NCI-H1694 treated with DMSO at 0.1 percent for 48 hours (cell line): ENCODE measurements at regions not wholly inside any gene's neighbourhood (a gene's known extent, or its start where the extent isn't known, plus 50 kb on each side); places are given as distances from the start of the nearest gene placed in this dataset.
"Not testable (repeated sequence)": the region's sequence is repeated elsewhere in the genome, so short reads cannot be mapped to it uniquely, and the experiment has no call there.

ENCODE experiments used
- DNase-seq: peaks from one replicate; lab custom pipeline; 2025; lab: John Stamatoyannopoulos, UW

DNA sequence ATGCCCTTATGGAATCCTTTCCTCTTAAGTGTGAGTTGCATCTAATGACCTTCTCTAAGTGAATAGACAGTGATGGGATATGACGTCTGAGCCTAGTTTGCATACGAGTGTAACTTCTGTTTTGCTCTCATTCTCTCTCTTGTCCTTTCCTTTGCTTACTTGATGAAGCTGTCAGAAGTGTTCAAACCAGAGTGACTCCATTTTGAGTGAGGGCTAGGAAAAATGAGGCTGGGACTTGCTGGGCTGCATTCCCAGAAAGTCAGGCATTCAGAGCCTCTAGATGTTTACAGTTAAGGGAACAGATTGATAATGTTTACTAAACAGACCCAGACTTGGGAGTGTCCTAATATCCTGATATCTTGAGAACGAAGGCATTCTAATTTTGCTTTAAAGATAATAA lies 311.2 kb upstream of the SOX4 start:
- DNase-seq, result not testable (repeated sequence)

DNA sequence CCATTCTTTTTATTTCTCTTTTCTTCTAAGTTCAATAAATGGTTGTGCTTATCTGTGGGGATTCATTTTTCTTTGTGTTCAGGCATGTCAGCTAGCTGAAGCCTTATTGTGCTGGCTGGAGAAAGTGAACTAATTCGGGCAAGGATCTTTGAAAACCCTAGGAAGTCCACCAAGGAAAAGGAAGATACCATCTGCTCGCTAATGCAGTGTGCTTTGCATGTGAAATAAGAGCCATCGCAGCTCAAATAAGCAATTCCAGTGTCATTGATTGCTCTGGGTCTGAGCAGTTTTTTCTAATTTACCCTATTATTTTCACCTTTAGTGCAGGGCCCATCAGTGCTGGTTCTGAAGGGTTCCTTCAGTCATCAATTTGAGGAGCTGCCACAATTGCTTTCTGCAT lies 309.4 kb upstream of the SOX4 start:
- no peak for DNase-seq

DNA sequence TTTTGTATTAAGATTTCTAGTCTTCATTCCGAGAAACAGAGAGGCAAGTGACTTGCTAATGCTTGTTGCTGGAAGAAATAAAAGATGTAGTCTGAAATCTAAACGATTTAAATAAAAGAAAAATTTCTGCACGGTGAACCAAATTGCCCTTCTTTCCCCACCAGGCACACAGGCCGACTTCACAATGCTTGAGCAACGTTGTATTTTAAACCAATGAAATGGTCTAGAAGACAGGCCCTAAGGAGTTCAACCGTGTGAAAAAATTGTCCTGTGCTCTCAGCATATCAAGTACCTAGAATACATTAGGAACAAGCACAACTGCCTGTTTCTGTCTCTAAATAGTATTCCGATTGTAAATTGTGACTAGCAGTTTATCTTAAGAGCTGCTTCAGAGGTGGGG lies 308.8 kb upstream of the SOX4 start:
- no peak for DNase-seq

DNA sequence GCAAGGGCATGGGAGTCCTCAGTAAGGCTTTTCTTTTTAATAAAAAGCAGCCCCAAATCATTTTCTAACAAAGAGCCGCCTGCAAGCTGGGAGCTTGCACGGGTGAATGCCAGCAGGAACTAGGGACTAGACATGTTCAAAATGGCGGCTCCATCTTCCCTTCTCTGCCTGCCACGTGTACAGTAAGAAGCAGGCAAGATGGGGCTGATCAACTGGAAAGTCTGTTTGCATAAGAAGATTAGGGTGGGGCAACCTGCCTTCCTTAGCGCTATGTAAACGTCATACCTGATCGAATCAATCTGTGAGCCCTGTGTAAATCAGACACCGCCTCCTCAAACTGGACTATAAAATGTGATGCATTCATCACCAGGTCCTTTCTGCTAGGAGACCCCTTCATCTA lies 299.4 kb upstream of the SOX4 start:
- DNase-seq, result no peak

DNA sequence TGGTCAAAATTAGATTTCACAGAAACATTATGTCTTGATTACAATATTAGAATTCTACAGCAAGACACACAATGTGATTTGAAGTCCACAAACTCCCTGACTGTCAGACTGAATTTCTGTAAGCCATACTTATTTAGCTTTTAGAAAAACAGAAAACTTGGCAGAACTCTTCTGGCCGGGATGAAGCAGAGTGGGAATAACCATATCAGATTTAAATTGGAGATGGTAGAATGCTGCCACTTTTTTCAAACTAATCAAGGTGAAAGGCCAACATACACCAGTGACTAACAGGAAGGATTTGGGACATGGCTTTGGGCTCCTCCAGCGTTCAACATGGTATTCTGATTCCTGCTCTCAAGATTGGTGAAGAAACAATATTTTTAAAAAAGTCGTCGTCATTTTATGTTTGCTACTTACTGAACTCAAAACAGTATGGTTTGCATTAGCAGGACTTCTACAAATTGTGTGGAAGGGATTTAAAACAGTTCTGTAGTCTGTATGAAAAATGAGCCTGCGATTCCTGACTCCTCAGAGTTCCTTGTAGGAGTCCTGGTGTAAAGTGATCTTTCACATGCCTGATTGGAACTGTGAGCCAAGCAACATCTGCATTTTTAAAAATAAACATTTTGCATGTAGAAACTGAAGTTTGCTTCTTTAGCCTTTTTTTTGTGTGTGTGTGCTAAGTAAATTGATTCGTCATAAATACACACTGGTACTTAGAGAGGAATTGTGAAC lies 297.9 kb upstream of the SOX4 start:
- DNase-seq, result no peak

DNA sequence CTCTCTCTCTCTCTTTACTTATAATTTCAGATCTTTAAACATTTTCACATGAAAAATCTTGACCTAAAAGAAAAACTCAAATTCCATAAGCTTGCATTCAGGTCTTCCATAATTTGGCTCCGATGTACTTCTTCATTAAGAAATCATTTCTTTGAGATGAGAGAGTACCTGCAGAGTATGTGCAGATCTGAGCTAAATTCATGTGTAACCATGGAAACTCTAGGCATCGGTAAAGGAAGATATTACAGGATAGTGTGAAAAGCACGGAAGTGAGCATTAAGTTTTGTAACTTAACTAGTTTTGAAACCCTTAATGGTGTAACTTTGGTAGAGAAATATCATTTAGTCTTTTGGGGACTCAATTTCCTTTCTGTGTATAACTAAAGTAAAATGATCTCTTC lies 295.9 kb upstream of the SOX4 start:
- no peak for DNase-seq

DNA sequence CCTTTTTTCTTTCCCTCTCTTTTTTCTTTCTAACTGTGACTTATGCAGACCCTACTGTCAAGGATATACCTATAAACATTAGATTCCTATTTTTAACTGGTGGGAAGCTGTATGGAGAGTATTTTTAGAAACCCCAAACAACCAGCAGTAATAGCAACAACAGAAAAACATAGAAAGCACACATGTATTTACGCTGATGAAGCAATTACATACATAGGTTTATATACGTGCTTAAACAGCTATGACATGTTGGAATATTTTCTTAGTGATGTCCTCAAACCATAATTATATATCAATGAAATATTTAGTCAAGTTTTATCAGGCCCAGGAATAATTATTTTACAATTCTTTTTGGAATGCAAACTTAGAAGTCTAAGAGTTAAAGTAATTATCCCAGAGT lies 294.3 kb upstream of the SOX4 start:
- DNase-seq, result no peak

DNA sequence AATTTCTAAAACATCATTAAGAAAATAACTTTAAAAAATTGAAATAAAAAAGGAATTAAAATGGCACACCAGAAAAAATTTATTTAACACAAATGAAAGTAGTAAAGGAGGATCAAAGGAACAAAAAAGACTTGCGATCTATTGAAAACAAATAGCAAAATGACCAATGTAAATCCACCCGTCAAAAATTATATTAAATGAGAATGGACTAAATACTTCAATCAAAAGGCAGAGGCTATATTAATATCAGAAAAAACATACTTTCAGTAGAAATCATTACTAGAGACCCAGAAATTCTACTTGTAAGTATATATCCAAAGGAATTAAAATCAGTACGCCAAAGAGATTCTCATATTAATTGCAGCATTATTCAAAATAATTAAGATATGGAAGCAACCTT lies 293.1 kb upstream of the SOX4 start:
- DNase-seq, result no peak

DNA sequence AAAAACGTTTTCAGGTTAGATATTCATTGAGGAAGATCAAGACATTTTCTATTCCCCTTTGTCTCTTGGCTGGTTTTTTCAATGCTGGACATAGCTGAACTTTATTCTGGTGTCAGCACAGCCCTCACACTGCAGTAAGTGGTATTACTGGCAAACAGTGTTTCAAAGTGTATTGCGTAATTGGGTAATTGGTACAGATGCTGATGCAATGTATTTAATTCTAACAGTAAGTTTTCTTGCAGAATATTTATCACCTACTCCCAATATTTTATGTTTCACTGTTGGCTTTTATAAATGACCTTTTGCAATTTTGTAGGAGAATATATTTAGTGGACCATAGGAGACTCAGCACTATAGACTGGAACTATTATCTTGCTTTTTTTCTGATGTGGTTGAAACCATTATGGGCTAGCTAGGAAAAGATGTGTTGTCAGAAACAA lies 287.6 kb upstream of the SOX4 start:
- no peak for DNase-seq

DNA sequence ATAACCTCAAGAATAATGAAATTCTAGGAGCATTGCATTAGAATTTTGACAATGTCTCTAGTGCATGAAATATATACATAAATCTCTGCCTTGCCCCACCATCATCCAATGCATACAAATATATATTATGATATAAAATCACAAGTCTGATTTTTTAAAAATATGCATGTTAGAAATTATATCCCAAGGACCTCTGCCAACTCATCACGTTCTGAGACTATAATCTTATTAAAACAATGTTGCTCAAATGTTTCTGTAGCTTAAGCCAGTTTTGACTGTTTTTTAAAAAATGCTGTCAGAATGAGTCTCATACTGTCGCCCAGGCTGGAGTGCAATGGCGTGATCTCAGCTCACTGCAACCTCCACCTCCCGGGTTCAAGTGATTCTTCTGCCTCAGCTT lies 287.0 kb upstream of the SOX4 start:
- no peak for DNase-seq

DNA sequence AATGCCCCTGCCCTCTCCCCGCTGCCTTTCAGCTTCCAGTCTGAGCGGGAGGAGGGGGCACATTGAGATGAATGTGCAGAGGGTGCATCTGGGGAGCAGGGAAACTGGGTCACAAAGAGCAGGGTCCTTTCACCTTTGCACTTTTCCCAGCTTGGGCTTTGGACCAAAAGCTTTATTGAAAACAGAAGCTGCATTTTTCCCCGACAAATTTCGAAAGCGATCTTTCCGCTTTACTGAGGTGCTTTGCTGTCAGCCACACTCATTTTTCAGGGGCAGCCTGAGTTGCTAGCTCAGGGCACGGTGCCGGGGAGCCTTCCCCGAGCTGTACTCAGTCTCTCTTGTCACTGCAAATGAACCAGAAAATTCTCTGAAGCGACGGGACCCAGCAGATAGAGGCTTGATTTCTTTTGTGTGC lies 283.7 kb upstream of the SOX4 start:
- DNase-seq, result no peak

DNA sequence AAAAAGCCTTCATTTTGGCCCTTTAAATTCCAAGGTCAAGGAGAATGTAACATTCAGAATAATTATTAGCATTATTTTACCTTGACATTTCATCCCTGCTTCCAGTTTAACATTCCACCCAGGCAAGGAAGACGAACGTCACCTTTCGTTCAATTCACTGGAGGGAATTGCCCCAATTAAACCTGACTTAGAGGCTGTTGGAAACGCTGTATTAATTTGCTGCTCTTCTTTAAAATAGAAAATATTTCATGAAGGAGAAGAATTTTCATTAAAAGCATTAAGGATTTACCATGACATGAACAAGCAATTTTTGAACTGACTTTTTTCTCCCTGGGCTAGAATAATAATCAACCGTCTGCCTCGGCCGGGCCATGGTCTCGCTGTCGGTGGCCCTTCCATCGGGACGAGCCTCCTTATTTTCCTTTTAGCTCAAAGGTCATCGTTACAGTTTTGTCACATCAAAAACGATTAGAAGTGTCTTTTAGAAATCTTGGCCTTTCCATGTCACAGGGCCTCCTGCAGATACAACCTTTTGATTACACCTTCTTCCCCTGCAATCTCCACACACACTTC lies 282.9 kb upstream of the SOX4 start:
- no peak for DNase-seq

DNA sequence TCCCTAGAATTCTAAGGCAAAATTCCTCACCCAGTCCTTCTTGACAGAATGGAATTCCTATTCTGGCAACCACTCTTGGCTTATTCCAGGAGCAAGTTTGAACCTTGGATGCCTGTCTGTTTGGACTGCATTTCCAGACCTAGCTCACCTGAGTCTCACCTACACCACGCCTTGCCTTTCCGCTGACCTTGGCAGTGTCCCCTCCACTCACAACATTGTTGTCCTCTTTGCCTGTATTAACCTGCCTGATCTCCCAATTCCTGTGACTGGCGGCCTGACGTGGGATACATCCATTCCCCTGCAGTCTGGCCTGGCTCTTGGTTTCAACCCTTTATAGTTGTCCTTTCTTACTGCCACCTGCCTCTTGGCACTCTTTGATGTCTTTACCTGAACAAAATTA lies 281.4 kb upstream of the SOX4 start:
- DNase-seq, result no peak

DNA sequence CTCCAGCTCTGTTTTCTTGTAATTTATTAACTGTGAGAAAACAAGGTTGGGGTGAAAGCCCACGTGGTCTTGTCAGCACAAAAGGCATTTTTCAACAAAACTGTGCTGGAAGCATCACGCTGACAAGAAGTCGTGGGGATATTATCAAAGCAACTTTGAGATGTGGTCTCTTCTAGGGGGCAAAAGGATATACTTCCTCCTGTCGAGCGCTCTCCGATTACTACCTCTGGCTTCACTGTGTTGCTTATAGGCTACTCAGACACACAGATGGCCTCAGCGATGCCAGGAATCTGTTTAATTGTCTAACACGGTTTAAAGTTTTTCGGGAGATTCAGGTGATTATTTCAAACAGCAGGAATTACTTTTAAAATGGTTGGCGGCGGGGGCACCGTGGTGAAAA lies 275.9 kb upstream of the SOX4 start:
- DNase-seq, result no peak

DNA sequence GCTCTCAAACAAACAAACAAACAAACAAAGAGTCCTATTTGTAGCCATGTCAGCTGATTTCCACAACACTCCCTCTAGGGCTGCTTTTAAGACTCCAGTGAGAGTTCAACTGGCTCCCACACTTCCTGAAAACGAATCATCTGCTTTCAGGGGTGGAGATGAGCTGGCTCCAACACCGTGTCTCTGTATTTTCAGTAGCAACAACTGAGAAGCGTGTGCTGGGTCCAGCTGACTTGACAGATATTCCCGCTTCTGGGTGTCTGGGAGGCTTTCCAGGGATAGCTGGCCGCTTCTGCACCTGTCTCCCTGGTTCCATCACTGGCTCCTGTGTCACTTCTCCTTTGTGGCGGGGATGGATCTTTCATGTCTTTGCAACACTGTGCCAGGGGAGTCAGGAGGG lies 272.5 kb upstream of the SOX4 start:
- DNase-seq, result no peak

DNA sequence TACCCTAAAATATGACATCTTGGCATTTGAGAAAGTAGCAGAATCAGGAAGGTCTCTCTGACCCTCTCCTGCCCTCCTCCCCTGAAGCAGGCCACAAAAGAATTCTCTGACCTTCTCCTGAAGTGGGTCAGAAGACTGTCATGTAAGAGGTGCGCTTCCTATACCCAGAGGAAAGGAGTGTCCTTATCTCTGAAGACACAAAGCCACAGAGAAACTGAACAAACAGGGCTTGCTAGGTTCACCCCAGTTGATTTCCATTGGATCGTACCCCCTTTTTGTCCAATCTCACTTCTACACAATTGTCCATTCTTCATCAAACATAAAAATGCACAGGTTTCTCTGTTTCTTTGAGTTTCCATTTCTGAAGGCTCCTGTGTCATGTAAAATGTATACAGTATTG lies 272.0 kb upstream of the SOX4 start:
- DNase-seq, result no peak

DNA sequence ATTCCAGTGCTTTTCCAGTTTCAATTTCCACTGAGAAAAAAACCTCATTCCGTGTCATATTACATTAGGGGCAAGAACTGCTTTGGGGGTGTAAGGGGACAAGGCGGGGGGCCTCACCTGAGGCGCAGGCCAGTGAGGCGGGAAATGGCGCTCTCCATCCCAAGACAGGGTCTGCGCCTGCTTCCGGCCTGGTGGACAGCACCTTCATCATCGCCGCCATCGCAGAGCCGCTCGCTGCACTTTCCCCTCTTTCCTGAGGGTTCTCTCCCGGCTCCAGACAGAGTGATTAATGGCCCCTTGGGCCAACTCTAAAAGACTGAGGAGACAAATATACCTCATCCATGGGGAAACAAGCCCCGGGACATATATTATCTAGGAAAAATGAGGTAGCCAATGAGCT lies 270.0 kb upstream of the SOX4 start:
- no peak for DNase-seq

DNA sequence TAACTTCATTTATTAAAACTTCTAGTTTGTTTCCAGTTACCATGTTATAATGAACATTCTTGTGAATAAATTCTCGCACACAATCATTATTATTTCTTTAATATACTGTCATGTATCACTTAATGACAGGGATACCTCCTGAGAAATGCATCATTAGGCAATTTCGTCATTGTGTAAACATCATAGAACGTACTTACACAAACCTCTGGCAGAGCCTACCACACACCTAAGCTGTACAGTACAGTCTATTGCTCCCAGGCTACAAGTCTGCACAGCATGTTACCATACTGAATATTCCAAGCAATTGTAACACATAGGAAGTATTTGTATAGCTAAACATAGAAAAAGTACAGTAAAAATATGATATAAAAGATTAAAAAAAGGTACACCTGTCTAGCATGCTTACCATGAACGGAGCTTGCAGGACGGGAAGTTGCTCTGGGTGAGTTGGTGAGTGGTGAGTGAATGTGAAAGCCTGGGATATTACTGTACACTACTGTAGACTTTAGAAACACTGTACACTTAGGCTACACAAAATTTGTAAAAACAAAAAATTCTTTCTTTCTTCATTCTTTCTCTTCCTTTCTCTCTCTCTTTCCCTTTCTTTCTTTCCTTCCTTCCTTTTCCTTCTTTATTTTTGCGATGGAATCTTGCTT lies 268.2 kb upstream of the SOX4 start:
- no peak for DNase-seq

DNA sequence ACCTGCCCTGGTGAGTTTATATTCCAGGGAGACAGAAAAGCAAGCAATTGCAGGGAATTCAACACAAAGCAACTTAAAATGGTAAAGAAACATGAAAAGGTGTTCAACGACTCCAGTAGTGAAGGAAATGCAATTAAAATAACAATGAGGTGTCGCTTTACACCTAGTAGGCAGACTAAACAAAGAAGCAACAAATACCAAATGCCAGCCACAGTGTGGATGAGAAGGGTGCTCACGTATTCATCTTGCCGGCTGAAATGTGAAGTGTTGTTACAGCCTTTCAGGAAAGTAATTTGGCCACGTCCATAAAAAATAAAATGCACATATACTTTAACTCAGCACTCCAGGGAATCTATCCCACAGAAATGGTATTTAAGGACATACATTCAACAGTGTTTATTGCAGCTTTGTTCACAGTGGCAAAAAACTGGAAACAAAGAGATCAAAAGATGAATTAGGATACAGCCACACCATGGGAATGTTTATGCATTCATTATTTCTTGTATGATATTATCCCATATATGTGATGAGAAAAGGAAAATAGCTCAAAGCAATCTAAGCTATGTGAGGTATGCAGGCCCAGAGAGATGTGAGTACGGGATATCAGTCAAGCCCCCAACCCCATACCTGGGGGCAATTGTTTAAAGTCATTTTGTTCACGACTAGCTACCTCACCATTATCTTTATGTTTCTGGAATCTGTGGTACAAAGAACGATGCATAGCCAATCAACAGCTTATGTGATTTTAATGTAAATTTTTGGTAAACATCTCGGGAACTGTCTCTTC lies 266.0 kb upstream of the SOX4 start:
- DNase-seq, result no peak

DNA sequence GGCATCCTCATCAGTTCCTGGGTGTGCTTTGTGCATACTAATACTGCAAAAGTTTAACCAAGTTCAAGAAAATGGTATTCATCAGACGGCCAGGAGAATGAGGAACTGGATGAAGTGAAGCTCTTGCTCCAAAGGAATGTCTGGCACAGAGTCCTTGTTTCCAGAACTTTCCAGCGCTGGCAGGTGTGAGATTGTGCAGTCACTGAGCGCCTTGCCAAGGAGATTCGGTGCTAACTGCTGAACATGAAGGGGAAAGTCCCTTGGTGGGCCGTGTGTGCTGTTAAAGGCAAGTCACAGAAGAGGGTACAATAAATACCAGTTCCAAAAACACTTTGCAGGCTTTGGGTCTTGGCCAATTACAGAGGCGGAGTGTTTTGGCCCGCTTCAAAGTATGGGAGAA lies 262.3 kb upstream of the SOX4 start:
- DNase-seq, result no peak

DNA sequence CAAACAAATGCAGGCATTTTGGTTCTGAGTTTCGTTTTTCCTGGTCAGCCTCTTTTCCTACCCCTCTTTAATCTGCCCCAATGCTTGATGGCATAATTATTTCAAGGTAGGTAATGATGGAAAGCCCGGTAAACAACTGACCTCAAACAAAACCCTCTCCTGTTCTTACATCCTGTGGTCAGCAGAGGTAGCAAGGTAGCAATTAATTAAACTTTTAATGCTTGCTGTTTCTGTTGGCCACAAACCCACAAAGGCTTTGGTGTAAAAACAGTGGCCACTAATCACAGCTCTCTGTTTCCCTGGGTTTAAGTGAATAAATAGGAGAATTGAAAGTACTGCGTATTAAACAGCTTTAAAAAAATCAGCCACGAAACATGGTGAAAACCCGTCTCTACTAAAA lies 261.5 kb upstream of the SOX4 start:
- DNase-seq, result no peak

DNA sequence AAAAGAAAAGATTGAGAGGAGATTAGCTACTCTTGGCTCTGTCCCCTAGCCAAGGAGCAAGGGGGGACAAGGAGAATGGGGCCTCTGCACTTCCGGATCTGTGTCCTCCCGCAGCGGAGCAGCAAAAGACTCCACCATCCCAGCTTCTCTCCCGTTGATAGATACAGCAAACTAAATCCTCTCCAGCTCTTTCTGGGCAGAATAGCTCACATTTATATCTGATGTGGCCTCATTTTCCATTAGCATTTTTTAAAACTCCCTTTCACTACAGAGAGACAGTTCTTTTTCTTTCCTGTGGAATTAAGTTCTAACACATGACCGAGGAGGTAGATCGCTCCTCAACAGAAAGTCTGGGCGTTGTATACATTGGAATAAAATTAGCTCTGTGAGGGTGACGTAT lies 260.9 kb upstream of the SOX4 start:
- no peak for DNase-seq

DNA sequence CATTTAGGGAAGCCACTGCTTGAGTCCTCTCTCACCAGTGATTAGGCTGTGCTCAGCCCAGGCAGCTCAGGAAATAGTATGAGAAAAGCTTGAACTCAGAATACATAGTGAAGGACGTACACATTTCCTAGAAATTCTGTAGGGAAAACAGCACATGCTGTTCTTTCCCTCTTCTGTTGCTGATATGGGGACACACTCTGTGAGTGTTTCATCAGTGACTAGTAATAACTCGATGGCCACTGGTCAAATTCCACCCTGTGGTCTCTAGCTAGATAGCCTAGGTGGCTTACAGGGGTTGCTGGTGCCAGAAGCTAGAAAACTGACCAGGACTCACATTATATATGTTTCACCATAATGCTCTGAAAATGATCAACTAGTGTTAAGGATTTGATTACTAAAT lies 259.8 kb upstream of the SOX4 start:
- no peak for DNase-seq
